Kidney (tissue), 13 donors: ENCODE measurements at regions not wholly inside any gene's neighbourhood (a gene's known extent, or its start where the extent isn't known, plus 50 kb on each side); places are given as distances from the start of the nearest gene placed in this dataset.

ENCODE experiments used
- DNase-seq, 5 donors: peaks; one replicate each; pipeline ENCODE4 v3.0.0-alpha.2; 2013 to 2020
- FAIRE-seq: peaks from 2 replicates; lab custom pipeline; 2012; peaks lifted over from hg19 to GRCh38; lab: Jason Lieb, UNC
- H3K27ac ChIP-seq, 2 donors: one replicate each; pipeline ENCODE4 v1.7.0; 2013; ENCODE audit warnings: low read depth in 2 of 2, low read length in 2 of 2, inconsistent platforms in 1 of 2
- H3K27me3 ChIP-seq: one replicate; pipeline ENCODE4 v1.7.1; 2013; ENCODE audit warnings: low read length, inconsistent platforms; ENCODE audit not compliant: control insufficient read depth, insufficient read depth
- H3K36me3 ChIP-seq, 3 donors: one replicate each; pipeline versions ENCODE4 v1.7.0 to v1.7.1; 2013; ENCODE audit warnings: low read length in 3 of 3, control low read depth in 1 of 3, inconsistent platforms in 1 of 3; ENCODE audit not compliant: insufficient read depth in 3 of 3, control insufficient read depth in 2 of 3
- H3K4me1 ChIP-seq, 3 donors: one replicate each; pipeline versions ENCODE4 v1.7.0 to v1.7.1; 2013; ENCODE audit warnings: low read length in 3 of 3, inconsistent platforms in 1 of 3, low read depth in 1 of 3; ENCODE audit not compliant: control insufficient read depth in 2 of 3, insufficient read depth in 2 of 3
- H3K4me3 ChIP-seq, 3 donors: one replicate each; pipeline versions ENCODE4 v1.7.0 to v1.8.1; 2013; ENCODE audit warnings: low read length in 3 of 3, control low read depth in 1 of 3, inconsistent platforms in 1 of 3
- H3K9ac ChIP-seq, 3 donors: one replicate each; pipeline versions ENCODE4 v1.7.0 to v1.7.1; 2013; ENCODE audit warnings: low read length in 3 of 3, control low read depth in 1 of 3, inconsistent platforms in 1 of 3
- H3K9me3 ChIP-seq, 3 donors: one replicate each; pipeline versions ENCODE4 v1.7.0 to v1.7.1; 2013; ENCODE audit warnings: low read length in 3 of 3, control low read depth in 1 of 3, inconsistent platforms in 1 of 3; ENCODE audit not compliant: control insufficient read depth in 2 of 3, insufficient read depth in 1 of 3
- CTCF ChIP-seq: IDR thresholded peaks from 3 replicates; pipeline ENCODE4 v1.5.1; 2012; ENCODE audit warnings: mild to moderate bottlenecking, moderate library complexity, borderline replicate concordance; ENCODE audit not compliant: insufficient read depth; ENCODE audit errors: extremely low read depth
- intact Hi-C: fragments of 100-400 bp; cut with DNase I; formaldehyde crosslinking; loops from one replicate; pipeline ENCODE4 v1.11.1; 2022
- donor health status: control.
- donor health status: control.
- donor health status: control.
- donor health status: control.
- donor health status: control.
- donor health status: DM: yes; HTN: yes; CAD: no.
- donor health status: Normal renal cell carcinoma (clear cell type).

GRCh38 chr12:116384175-116384574 lies 106.7 kb upstream of the MED13L start:
- no peak overlapping the region for H3K27ac ChIP-seq
- H3K36me3 ChIP-seq = no peaks in the 10 kb centered on the region
- no peak for DNase-seq
- no peak overlapping the region for H3K4me3 ChIP-seq
- no peak overlapping the region for H3K9ac ChIP-seq
- H3K27me3 ChIP-seq = no peaks in the 10 kb centered on the region
- H3K4me1 ChIP-seq = peaks cover 3 to 12% (median 7%) of the 10 kb centered on the region in 3 donors
- FAIRE-seq = no peak
- intact Hi-C loops = no loop called here
- no peaks in the 10 kb centered on the region for H3K9me3 ChIP-seq
- TF ChIP-seq CTCF = no peak

DNA sequence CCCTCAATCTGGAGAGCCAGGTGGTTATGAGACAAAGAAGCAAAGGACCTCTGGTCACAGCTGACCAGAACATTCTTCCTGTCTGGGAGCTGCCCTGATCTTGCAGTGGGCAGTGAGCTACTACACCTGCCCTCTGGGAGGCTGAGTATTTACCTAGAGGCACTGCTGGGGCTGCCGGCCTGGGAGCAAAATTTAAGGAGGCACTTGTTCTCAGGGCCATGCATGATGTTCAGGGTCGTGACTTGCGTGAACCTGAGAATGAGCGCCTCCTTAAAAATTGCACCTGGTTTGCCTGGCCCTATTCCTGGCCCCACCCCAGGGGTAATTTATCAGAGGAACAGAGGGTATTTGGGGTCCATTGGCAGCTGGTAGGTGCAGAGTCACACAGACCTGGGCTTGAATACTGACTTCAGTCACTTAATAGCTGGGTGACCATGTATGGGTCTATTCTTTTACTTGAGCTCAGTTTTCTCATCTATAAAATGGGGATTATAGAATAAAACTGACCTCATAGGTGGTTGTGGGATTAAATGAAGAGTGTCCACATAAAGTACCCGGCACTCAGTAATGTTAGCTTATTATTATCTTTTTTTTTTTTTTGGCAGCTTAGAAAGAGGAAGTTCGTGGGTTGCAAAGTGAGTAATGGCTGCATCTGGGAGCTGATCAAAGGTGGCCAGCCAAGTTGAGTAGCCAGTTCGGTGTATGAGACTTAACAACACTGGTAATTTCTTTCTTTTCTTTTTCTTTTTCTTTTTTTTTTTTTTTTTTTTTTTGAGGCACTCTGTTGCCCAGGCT lies 107.4 kb upstream of the MED13L start:
- Histone ChIP-seq H3K4me1 (peaks cover 3 to 12% (median 7%) of the 10 kb centered on the region in 3 donors), H3K9ac (no peak overlapping the region), H3K36me3 (no peaks in the 10 kb centered on the region), H3K4me3 (no peak overlapping the region), H3K27me3 (no peaks in the 10 kb centered on the region), H3K27ac (no peak overlapping the region), H3K9me3 (no peaks in the 10 kb centered on the region)
- no peak for FAIRE-seq
- peak in 1 of 5 donors; percentile 47 for DNase-seq
- no peak for TF ChIP-seq CTCF
- intact Hi-C loops = no loop called here

DNA sequence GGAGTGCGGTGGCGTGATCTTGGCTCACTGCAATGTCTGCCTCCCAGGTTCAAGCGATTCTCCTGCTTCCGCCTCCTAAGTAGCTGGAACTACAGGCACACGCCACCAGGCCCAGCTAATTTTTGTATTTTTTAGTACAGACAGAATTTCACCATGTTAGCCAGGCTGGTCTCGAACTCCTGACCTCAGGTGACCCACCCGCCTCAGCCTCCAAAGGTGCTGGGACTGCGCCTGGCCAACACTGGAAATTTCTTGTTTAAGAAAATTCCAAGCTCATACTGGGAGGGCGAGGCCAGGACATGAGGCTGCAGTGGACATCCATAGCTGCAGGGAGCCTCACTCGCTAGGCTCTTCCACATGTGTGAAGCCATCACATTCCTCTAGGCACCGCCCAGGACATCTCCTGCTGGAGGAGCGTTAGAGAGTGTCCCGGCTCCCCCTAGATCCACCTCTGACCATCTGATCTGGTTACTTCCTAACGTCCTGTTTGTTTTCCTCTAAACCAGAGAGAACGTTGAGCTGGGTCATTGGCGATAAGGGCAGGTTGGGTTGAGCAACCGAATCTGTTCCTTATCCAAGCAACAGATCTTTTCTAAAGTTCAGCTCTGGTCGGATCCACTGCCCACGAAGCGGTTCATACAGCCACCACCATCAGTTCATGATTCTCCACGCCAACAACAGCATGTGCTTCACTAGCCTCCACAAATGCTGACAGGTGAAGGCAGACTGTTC lies 108.2 kb upstream of the MED13L start:
- Histone ChIP-seq H3K27ac (no peak overlapping the region), H3K9ac (no peak overlapping the region), H3K9me3 (no peaks in the 10 kb centered on the region), H3K4me3 (no peak overlapping the region), H3K27me3 (no peaks in the 10 kb centered on the region), H3K36me3 (no peaks in the 10 kb centered on the region), H3K4me1 (peaks cover 3 to 15% (median 7%) of the 10 kb centered on the region in 3 donors)
- FAIRE-seq = no peak
- no peak for TF ChIP-seq CTCF
- no peak for DNase-seq
- intact Hi-C loops = no loop called here
